K562 (cell line): ENCODE measurements at regions not wholly inside any gene's neighbourhood (a gene's known extent, or its start where the extent isn't known, plus 50 kb on each side); places are given as distances from the start of the nearest gene placed in this dataset.

Experiments used
- ATAC-seq: fragments of 200-7000 bp; cut with Tn5 transposase; 3 replicates; pipeline ENCODE4 v1.9.1; 2020; ENCODE audit warnings: moderate library complexity
- BruUV-seq: library from RNA; stranded (reverse); fragments of 400-500 nt; replicated peaks from 2 replicates; lab custom pipeline; 2021; lab: Mats Ljungman, UMichigan
- CTCF ChIA-PET: fragments of 300-600 bp; formaldehyde crosslinking; extraction: SDS; loops from one replicate; lab custom pipeline; 2021; ENCODE audit warnings: low intra/inter-chr PET ratio; lab: Yijun Ruan, JAX
- POLR2A ChIA-PET: fragments of 300-600, 350-650 bp; sonication (Branson Sonifier 250); formaldehyde crosslinking; extraction: SDS; loops from one replicate; lab custom pipeline; 2021; ENCODE audit warnings: antibody characterized with exemption, inconsistent platforms; lab: Yijun Ruan, JAX
- DNase-seq, 4 experiments: peaks; one replicate each; pipeline versions ENCODE4 v3.0.0 to v3.0.0-alpha.2; 2011 to 2018; ENCODE audit warnings: low spot score in 3 of 4, mixed read lengths in 3 of 4; ENCODE audit errors: extremely low read depth in 1 of 4
- FAIRE-seq: peaks from 2 replicates; lab custom pipeline; 2011; peaks lifted over from hg19 to GRCh38; lab: Jason Lieb, UNC
- H2AFZ ChIP-seq: 2 replicates; pipeline ENCODE4 v1.6.0; 2011; ENCODE audit warnings: low read depth, low read length, control low read depth, inconsistent platforms
- H3K27ac ChIP-seq: fragments of 200-600 bp; 3 replicates; pipeline ENCODE4 v1.8.0; 2011; ENCODE audit warnings: low read depth, mild to moderate bottlenecking, control low read depth, inconsistent platforms, low read length, moderate library complexity, mixed read lengths; ENCODE audit errors: extremely low read depth
- H3K27me3 ChIP-seq, 2 experiments: fragments of 300-600 bp in 1 of 2; 2 replicates in 1 of 2; 3 replicates in 1 of 2; pipeline versions ENCODE4 v1.6.0 to v1.8.0; 2011; ENCODE audit warnings: inconsistent platforms in 2 of 2, low read length in 2 of 2, mild to moderate bottlenecking in 1 of 2, mixed read lengths in 1 of 2, moderate library complexity in 1 of 2; ENCODE audit not compliant: control insufficient read depth in 2 of 2, insufficient read depth in 2 of 2
- H3K36me3 ChIP-seq: fragments of 300-600 bp; 3 replicates; pipeline ENCODE4 v1.8.0; 2011; ENCODE audit warnings: mild to moderate bottlenecking, low read length, inconsistent platforms; ENCODE audit not compliant: control insufficient read depth, insufficient read depth
- H3K4me1 ChIP-seq, 2 experiments: fragments of 200-600 bp in 1 of 2; replicated peaks in 1 of 2; 2 replicates in 1 of 2; 3 replicates in 1 of 2; pipeline versions ENCODE4 v1.5.1 to v1.8.0; 2011; ENCODE audit warnings: inconsistent platforms in 2 of 2, low read length in 2 of 2, mild to moderate bottlenecking in 1 of 2, mixed read lengths in 1 of 2, moderate library complexity in 1 of 2; ENCODE audit not compliant: control insufficient read depth in 2 of 2, insufficient read depth in 2 of 2
- H3K4me2 ChIP-seq: 2 replicates; pipeline ENCODE4 v1.6.1; 2011; ENCODE audit warnings: low read length, control low read depth, inconsistent platforms, mixed read lengths; ENCODE audit not compliant: insufficient read depth
- H3K4me3 ChIP-seq: fragments of 200-600 bp; sonication (generic), shearing (Covaris generic); 2 replicates; pipeline ENCODE4 v1.5.1; 2016; ENCODE audit warnings: control low read depth, inconsistent platforms
- H3K79me2 ChIP-seq: fragments of 200-600 bp; 3 replicates; pipeline ENCODE4 v1.8.0; 2011; ENCODE audit warnings: low read length, inconsistent platforms; ENCODE audit not compliant: control insufficient read depth, insufficient read depth
- H3K9ac ChIP-seq, 2 experiments: 2 replicates each; pipeline versions ENCODE4 v1.6.0 to v1.6.1; 2011; ENCODE audit warnings: low read depth in 2 of 2, low read length in 2 of 2, control low read depth in 1 of 2, inconsistent platforms in 1 of 2, mild to moderate bottlenecking in 1 of 2, mixed read lengths in 1 of 2; ENCODE audit not compliant: insufficient read depth in 1 of 2
- H3K9me1 ChIP-seq: one replicate; pipeline ENCODE4 v1.6.0; 2011; ENCODE audit warnings: inconsistent platforms, mild to moderate bottlenecking, low read length, moderate library complexity; ENCODE audit not compliant: control insufficient read depth, insufficient read depth
- H3K9me3 ChIP-seq: replicated peaks from 2 replicates; pipeline ENCODE4 v1.5.1; 2011; ENCODE audit warnings: low read depth, low read length, inconsistent platforms; ENCODE audit not compliant: control insufficient read depth, insufficient read depth
- H4K20me1 ChIP-seq: replicated peaks from 2 replicates; pipeline ENCODE4 v1.6.1; 2011; ENCODE audit warnings: low read length, inconsistent platforms, mixed read lengths; ENCODE audit not compliant: control insufficient read depth, insufficient read depth
- CBX3 ChIP-seq, 2 experiments: IDR thresholded peaks; 1 replicate in 1 of 2; 2 replicates in 1 of 2; pipeline ENCODE4 v1.6.1; 2012; ENCODE audit warnings: inconsistent platforms in 2 of 2, low read length in 2 of 2, borderline replicate concordance in 1 of 2, control low read depth in 1 of 2
- CREBBP ChIP-seq: IDR thresholded peaks from one replicate; pipeline ENCODE4 v1.6.1; 2012; ENCODE audit warnings: low read depth, mild to moderate bottlenecking, control low read depth, inconsistent platforms, low read length
- DACH1 ChIP-seq: fragments of 450-650 bp; IDR thresholded peaks from 2 replicates; pipeline ENCODE4 v1.6.1; 2018; ENCODE audit not compliant: partially characterized antibody
- ETV1 ChIP-seq: fragments of 450-650 bp; conservative IDR thresholded peaks from 2 replicates; pipeline ENCODE4 v1.6.1; 2016; ENCODE audit warnings: missing genetic modification characterization, control low read depth, low read depth, missing compliant biosample characterization
- FOXK1 ChIP-seq: sonication (generic); formaldehyde crosslinking; IDR thresholded peaks from 2 replicates; pipeline ENCODE4 v1.8.0; 2022; ENCODE audit warnings: missing genetic modification reagents, mild to moderate bottlenecking, borderline replicate concordance
- KLF13 ChIP-seq: fragments of 450-650 bp; IDR thresholded peaks from 2 replicates; pipeline ENCODE4 v1.6.1; 2016; ENCODE audit warnings: missing genetic modification characterization, low read depth, mild to moderate bottlenecking, missing compliant biosample characterization, moderate library complexity, borderline replicate concordance
- MAFG ChIP-seq: fragments of 450-650 bp; conservative IDR thresholded peaks from 2 replicates; pipeline ENCODE4 v1.6.1; 2016; ENCODE audit warnings: missing genetic modification characterization, missing compliant biosample characterization
- NFRKB ChIP-seq: fragments of 450-650 bp; IDR thresholded peaks from 2 replicates; pipeline ENCODE4 v1.6.1; 2016; ENCODE audit warnings: low read depth
- POLR3G ChIP-seq: IDR thresholded peaks from 2 replicates; pipeline ENCODE4 v1.6.1; 2011; ENCODE audit not compliant: insufficient read length, insufficient replicate concordance; ENCODE audit errors: extremely low read depth
- TBL1XR1 ChIP-seq, 2 experiments: IDR thresholded peaks; 2 replicates each; pipeline ENCODE4 v1.6.1; 2012; ENCODE audit warnings: improper control_type of control experiment in 2 of 2, low read length in 2 of 2, mild to moderate bottlenecking in 1 of 2
- TEAD4 ChIP-seq, 2 experiments: sonication (generic) in 1 of 2; formaldehyde crosslinking in 1 of 2; IDR thresholded peaks; 2 replicates each; pipeline versions ENCODE4 v1.6.1 to v1.8.0; 2012 to 2022; ENCODE audit warnings: borderline replicate concordance in 1 of 2, inconsistent platforms in 1 of 2, low read length in 1 of 2, mild to moderate bottlenecking in 1 of 2, missing genetic modification reagents in 1 of 2
- YBX1 ChIP-seq: fragments of 450-650 bp; IDR thresholded peaks from 2 replicates; pipeline ENCODE4 v1.7.1; 2016; ENCODE audit warnings: mild to moderate bottlenecking
- ZEB2 ChIP-seq: fragments of 450-650 bp; IDR thresholded peaks from 2 replicates; pipeline ENCODE4 v1.6.1; 2016
- ZNF197 ChIP-seq: fragments of 200-800 bp; sonication (Bioruptor generic); IDR thresholded peaks from 2 replicates; pipeline ENCODE4 v1.6.1; 2016; ENCODE audit warnings: low read depth, missing genetic modification characterization, missing compliant biosample characterization
- ZNF644 ChIP-seq: fragments of 200-800 bp; sonication (Bioruptor generic); IDR thresholded peaks from 2 replicates; pipeline ENCODE4 v1.6.1; 2016; ENCODE audit warnings: low read depth, missing genetic modification characterization, missing compliant biosample characterization
- ZNF75A ChIP-seq: fragments of 450-650 bp; formaldehyde crosslinking; IDR thresholded peaks from 2 replicates; pipeline ENCODE4 v1.4.0; 2020; ENCODE audit warnings: mild to moderate bottlenecking
- WGBS: fragments of 100-300 bp; shearing (Covaris generic); methylation state at CpG from one replicate; pipeline ENCODE4 v1.1.6; 2016; ENCODE audit warnings: low coverage, mixed read lengths; ENCODE audit not compliant: insufficient coverage; ENCODE audit errors: missing lambda C conversion rate; 5-methylcytosine and 5-hydroxymethylcytosine counted together
- in situ Hi-C: fragments of 300-500 bp; cut with MboI; formaldehyde crosslinking; loops from 4 replicates; pipeline ENCODE4 v1.15.0; 2018; ENCODE audit warnings: inconsistent platforms, mixed read lengths
- intact Hi-C: fragments of 100-400 bp; cut with micrococcal nuclease; formaldehyde crosslinking; loops from 2 replicates; pipeline ENCODE4 v1.14.2; 2022
- TF ChIP-seq, protein P1 (sequence below): fragments of 450-650 bp; formaldehyde crosslinking; IDR thresholded peaks from 2 replicates; pipeline ENCODE4 v1.4.0; 2020; ENCODE audit warnings: mild to moderate bottlenecking, moderate library complexity
- TF ChIP-seq, protein P2 (sequence below): IDR thresholded peaks from 2 replicates; pipeline ENCODE4 v1.6.1; 2012; ENCODE audit warnings: low read depth, low read length, improper control_type of control experiment, borderline replicate concordance

DNA sequence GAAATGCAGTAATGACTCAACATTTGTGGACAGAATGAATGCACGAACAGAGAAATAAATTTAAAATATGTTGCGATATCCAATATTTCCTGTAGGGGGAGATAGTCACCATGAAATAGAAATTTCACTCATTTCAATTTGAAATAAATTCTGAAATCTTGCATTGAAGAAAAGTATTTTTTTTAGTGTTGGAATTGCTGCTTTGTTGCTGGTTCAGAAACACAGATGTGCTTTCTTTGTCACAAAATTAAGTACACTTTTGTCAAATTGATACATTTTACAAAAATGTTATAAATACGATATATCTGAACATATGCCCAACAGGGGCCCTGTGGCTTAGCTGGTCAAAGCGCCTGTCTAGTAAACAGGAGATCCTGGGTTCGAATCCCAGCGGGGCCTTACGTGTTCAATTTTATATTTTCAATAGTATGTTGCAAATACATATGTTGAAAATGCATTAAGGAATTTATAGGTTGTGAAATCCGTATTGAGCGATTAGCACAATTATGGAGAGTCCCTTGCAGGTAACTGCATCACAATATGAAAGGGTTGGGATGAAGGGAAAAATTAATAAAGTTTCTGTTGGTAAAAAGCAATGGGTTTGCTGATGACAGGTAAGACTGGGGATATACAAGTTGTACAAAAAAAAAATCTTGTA, 85.4 kb upstream of the PRSS16 start:
- H3K27ac ChIP-seq, result peak overlapping the region; percentile 21; the same call in 2 of the 3 replicates
- H3K4me3 ChIP-seq, result peak overlapping the region; percentile 12
- no peaks in the 10 kb centered on the region for H4K20me1 ChIP-seq
- in situ Hi-C loops, result no loop called here
- H3K9me1 ChIP-seq, result no peaks in the 10 kb centered on the region
- H3K27me3 ChIP-seq, result no peaks in the 10 kb centered on the region
- under 1% methylated on average over 9 of the region's 9 CpGs for WGBS
- BruUV-seq, result no TSS peak
- peak overlapping the region in 1 of 2 experiments; percentile 43; a peak in 2 of 4 replicates for H3K9ac ChIP-seq
- POLR2A ChIA-PET, result interaction anchor here (0.5 to 5.0 kb wide), 5 partner anchors 11 to 731 kb away, joined by 3 to 31 read pairs (median 4); partner anchors contain the start of gene ZNF184
- H3K79me2 ChIP-seq, result no peaks in the 10 kb centered on the region
- H3K4me2 ChIP-seq, result peak overlapping the region; percentile 9; the same call in 1 of the 2 replicates
- ATAC-seq, result peak; percentile 22
- CTCF ChIA-PET, result interaction anchor here (0.6 to 1.1 kb wide), 6 partner anchors 27 to 1522 kb away, joined by 3 to 8 read pairs (median 3); partner anchors contain the start of gene ZNF184
- DNase-seq, result peak; percentile 51 to 86 (median 54)
- no peaks in the 10 kb centered on the region for H3K36me3 ChIP-seq
- peak overlapping the region; percentile 73 for H2AFZ ChIP-seq
- no peaks in the 10 kb centered on the region for H3K9me3 ChIP-seq
- FAIRE-seq, result peak; percentile 40
- intact Hi-C loops, result loop anchor here (1.0 to 10.0 kb wide), 6 partner anchors 27 to 1053 kb away; no protein-coding TSS in a partner anchor
- H3K4me1 ChIP-seq, result peaks cover 7 to 10% of the 10 kb centered on the region in 2 experiments; a peak in 3 of 5 replicates
- TF ChIP-seq, protein P1, sequence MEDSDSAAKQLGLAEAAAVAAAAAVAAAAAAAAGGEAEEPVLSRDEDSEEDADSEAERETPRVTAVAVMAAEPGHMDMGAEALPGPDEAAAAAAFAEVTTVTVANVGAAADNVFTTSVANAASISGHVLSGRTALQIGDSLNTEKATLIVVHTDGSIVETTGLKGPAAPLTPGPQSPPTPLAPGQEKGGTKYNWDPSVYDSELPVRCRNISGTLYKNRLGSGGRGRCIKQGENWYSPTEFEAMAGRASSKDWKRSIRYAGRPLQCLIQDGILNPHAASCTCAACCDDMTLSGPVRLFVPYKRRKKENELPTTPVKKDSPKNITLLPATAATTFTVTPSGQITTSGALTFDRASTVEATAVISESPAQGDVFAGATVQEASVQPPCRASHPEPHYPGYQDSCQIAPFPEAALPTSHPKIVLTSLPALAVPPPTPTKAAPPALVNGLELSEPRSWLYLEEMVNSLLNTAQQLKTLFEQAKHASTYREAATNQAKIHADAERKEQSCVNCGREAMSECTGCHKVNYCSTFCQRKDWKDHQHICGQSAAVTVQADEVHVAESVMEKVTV (CRISPR knock-in tag), result peak; percentile 84
- TF ChIP-seq NFRKB, result no peak
- TF ChIP-seq TEAD4 (IDR thresholded peaks at IDR 0.05; ENCODE audit: low read length), result peak; percentile 85
- TF ChIP-seq TEAD4 (CRISPR knock-in tag; IDR thresholded peaks at IDR 0.05; ENCODE audit: borderline replicate concordance), result no peak
- peak in 1 of 2 experiments; percentile 94; a peak in 2 of 4 replicates for TF ChIP-seq TBL1XR1 (IDR thresholded peaks at IDR 0.05; ENCODE audit: low read length in 2 of 2)
- no peak for TF ChIP-seq CREBBP
- TF ChIP-seq ZNF197 (CRISPR knock-in tag), result no peak
- no peak for TF ChIP-seq ETV1 (tag)
- peak; percentile 53; the same call in 1 of the 2 replicates for TF ChIP-seq ZEB2
- peak; percentile 70; the same call in 1 of the 2 replicates for TF ChIP-seq ZNF644 (tag)
- peak; percentile 63 for TF ChIP-seq POLR3G
- TF ChIP-seq MAFG (tag), result peak; percentile 74
- TF ChIP-seq YBX1, result no peak
- TF ChIP-seq ZNF75A (CRISPR knock-in tag), result no peak
- no peak for TF ChIP-seq DACH1
- TF ChIP-seq CBX3 (IDR thresholded peaks at IDR 0.05; ENCODE audit: borderline replicate concordance in 1 of 2, low read length in 2 of 2), result peak in 1 of 2 experiments; percentile 28; a peak in 1 of 3 replicates
- 0 out of 2 replicates have a peak, but pooled peaks have one; percentile 27 for TF ChIP-seq FOXK1 (CRISPR knock-in tag)
- TF ChIP-seq KLF13 (tag), result no peak
- TF ChIP-seq, protein P2, sequence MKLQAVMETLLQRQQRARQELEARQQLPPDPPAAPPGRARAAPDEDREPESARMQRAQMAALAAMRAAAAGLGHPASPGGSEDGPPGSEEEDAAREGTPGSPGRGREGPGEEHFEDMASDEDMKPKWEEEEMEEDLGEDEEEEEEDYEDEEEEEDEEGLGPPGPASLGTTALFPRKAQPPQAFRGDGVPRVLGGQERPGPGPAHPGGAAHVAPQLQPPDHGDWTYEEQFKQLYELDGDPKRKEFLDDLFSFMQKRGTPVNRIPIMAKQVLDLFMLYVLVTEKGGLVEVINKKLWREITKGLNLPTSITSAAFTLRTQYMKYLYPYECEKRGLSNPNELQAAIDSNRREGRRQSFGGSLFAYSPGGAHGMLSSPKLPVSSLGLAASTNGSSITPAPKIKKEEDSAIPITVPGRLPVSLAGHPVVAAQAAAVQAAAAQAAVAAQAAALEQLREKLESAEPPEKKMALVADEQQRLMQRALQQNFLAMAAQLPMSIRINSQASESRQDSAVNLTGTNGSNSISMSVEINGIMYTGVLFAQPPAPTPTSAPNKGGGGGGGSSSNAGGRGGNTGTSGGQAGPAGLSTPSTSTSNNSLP, result peak; percentile 91
